BE2C (cell line): ENCODE measurements at regions not wholly inside any gene's neighbourhood (a gene's known extent, or its start where the extent isn't known, plus 50 kb on each side); places are given as distances from the start of the nearest gene placed in this dataset.

ENCODE experiments used
- DNase-seq: peaks from one replicate; pipeline ENCODE4 v3.0.0-alpha.2; 2020
- H3K27me3 ChIP-seq: fragments of 250-450 bp; sonication (Bioruptor Pico); 2 replicates; pipeline ENCODE4 v1.5.1; 2020; ENCODE audit warnings: mild to moderate bottlenecking
- H3K36me3 ChIP-seq: fragments of 250-450 bp; sonication (Bioruptor Pico); 2 replicates; pipeline ENCODE4 v1.5.1; 2020; ENCODE audit warnings: mild to moderate bottlenecking
- H3K4me1 ChIP-seq: fragments of 250-450 bp; sonication (Bioruptor Pico); 2 replicates; pipeline ENCODE4 v1.5.1; 2020
- H3K4me3 ChIP-seq: 2 replicates; pipeline ENCODE4 v1.5.1; 2011; ENCODE audit warnings: low read depth, low read length
- H3K9me3 ChIP-seq: fragments of 250-450 bp; sonication (Bioruptor Pico); 2 replicates; pipeline ENCODE4 v1.5.1; 2020
- TF ChIP-seq, protein P1 (sequence below): IDR thresholded peaks from 2 replicates; pipeline ENCODE4 v1.5.1; 2012; ENCODE audit warnings: mild to moderate bottlenecking, low read depth, low read length

GRCh38 chr9:80208696-80209095 is 636.9 kb downstream of the TLE4 start:
- Histone ChIP-seq H3K4me3 (no peak overlapping the region), H3K9me3 (peaks cover 3% of the 10 kb centered on the region; the same call in 1 of the 2 replicates), H3K36me3 (no peaks in the 10 kb centered on the region), H3K4me1 (no peaks in the 10 kb centered on the region), H3K27me3 (no peaks in the 10 kb centered on the region)
- DNase-seq: no peak
- TF ChIP-seq, protein P1, sequence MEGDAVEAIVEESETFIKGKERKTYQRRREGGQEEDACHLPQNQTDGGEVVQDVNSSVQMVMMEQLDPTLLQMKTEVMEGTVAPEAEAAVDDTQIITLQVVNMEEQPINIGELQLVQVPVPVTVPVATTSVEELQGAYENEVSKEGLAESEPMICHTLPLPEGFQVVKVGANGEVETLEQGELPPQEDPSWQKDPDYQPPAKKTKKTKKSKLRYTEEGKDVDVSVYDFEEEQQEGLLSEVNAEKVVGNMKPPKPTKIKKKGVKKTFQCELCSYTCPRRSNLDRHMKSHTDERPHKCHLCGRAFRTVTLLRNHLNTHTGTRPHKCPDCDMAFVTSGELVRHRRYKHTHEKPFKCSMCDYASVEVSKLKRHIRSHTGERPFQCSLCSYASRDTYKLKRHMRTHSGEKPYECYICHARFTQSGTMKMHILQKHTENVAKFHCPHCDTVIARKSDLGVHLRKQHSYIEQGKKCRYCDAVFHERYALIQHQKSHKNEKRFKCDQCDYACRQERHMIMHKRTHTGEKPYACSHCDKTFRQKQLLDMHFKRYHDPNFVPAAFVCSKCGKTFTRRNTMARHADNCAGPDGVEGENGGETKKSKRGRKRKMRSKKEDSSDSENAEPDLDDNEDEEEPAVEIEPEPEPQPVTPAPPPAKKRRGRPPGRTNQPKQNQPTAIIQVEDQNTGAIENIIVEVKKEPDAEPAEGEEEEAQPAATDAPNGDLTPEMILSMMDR: no peak

GRCh38 chr9:80204054-80204453 is 632.3 kb downstream of the TLE4 start:
- no peaks in the 10 kb centered on the region; the same call in 1 of the 2 replicates for H3K4me1 ChIP-seq
- H3K27me3 ChIP-seq: no peaks in the 10 kb centered on the region
- H3K36me3 ChIP-seq: no peaks in the 10 kb centered on the region
- DNase-seq: no peak
- no peaks in the 10 kb centered on the region for H3K9me3 ChIP-seq
- TF ChIP-seq, protein P1: no peak
- H3K4me3 ChIP-seq: no peak overlapping the region

- H3K9me3 ChIP-seq: no peaks in the 10 kb centered on the region
- H3K36me3 ChIP-seq: no peaks in the 10 kb centered on the region
- TF ChIP-seq, protein P1: no peak
- no peak for DNase-seq
- peaks cover 11% of the 10 kb centered on the region for H3K4me1 ChIP-seq
- H3K4me3 ChIP-seq: no peak overlapping the region
- H3K27me3 ChIP-seq: no peaks in the 10 kb centered on the region
Observed at GRCh38 chr9:80197661-80198060, 625.9 kb downstream of the TLE4 start.

GRCh38 chr9:80191108-80191507 is 619.3 kb downstream of the TLE4 start:
- Histone ChIP-seq H3K4me1 (peaks cover 11% of the 10 kb centered on the region), H3K36me3 (no peaks in the 10 kb centered on the region), H3K4me3 (no peak overlapping the region), H3K9me3 (no peaks in the 10 kb centered on the region), H3K27me3 (no peaks in the 10 kb centered on the region)
- DNase-seq: no peak
- TF ChIP-seq, protein P1: no peak

GRCh38 chr9:80188579-80188978 is 616.8 kb downstream of the TLE4 start:
- H3K9me3 ChIP-seq: no peaks in the 10 kb centered on the region
- DNase-seq: no peak
- no peaks in the 10 kb centered on the region for H3K27me3 ChIP-seq
- H3K4me1 ChIP-seq: peaks cover 2% of the 10 kb centered on the region
- no peak overlapping the region for H3K4me3 ChIP-seq
- H3K36me3 ChIP-seq: no peaks in the 10 kb centered on the region
- TF ChIP-seq, protein P1: no peak

DNA sequence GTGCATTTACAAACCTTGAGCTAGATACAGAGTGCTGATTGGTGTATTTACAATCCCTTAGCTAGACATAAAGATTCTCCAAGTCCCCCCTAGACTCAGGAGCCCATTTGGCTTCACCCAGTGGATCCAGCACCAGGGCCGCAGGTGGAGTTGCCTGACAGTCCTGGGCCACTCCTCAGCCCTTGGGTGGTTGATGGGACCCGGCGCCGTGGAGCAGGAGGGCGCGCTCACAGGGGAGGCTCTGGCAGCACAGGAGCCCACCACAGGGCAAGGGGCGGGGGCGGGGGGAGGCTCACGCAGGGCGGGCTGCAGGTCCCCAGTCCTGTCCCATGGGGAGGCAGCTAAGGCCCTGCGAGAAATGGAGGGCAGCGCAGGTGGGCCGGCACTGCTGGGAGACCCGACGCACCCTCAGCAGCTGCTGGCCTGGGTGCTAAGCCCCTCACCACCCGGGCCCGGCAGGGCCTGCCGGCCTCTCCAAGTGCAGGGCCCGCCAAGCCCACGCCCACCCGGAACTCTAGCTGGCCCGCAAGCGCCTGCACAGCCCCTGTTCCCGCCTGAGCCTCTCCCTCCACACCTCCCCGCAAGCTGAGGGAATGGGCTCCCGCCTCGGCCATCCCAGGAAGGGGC is 613.5 kb downstream of the TLE4 start:
- no peak overlapping the region for H3K4me3 ChIP-seq
- no peaks in the 10 kb centered on the region for H3K4me1 ChIP-seq
- no peaks in the 10 kb centered on the region for H3K36me3 ChIP-seq
- no peak for DNase-seq
- no peaks in the 10 kb centered on the region for H3K9me3 ChIP-seq
- no peaks in the 10 kb centered on the region for H3K27me3 ChIP-seq
- TF ChIP-seq, protein P1: no peak
